Panc1 (cell line): ENCODE measurements at regions not wholly inside any gene's neighbourhood (a gene's known extent, or its start where the extent isn't known, plus 50 kb on each side); places are given as distances from the start of the nearest gene placed in this dataset.

Source experiments
- POLR2AphosphoS5 ChIP-seq: IDR thresholded peaks from 2 replicates; pipeline ENCODE4 v1.6.1; 2012; ENCODE audit warnings: mild to moderate bottlenecking, low read depth, low read length, moderate library complexity
- TCF7L2 ChIP-seq: IDR thresholded peaks from 2 replicates; pipeline ENCODE4 v1.6.1; 2011; ENCODE audit warnings: mild to moderate bottlenecking, low read depth, low read length, inconsistent platforms
- TF ChIP-seq, protein P1 (sequence below): fragments of 450-650 bp; IDR thresholded peaks from 2 replicates; pipeline ENCODE4 v1.5.1; 2017; ENCODE audit warnings: mild to moderate bottlenecking
- TF ChIP-seq, protein P2 (sequence below), 2 experiments: IDR thresholded peaks; 2 replicates each; pipeline ENCODE4 v1.6.1; 2011 to 2012; ENCODE audit warnings: low read depth in 2 of 2, control low read depth in 1 of 2, low read length in 1 of 2, mild to moderate bottlenecking in 1 of 2, moderate library complexity in 1 of 2; ENCODE audit not compliant: insufficient read depth in 1 of 2

DNA sequence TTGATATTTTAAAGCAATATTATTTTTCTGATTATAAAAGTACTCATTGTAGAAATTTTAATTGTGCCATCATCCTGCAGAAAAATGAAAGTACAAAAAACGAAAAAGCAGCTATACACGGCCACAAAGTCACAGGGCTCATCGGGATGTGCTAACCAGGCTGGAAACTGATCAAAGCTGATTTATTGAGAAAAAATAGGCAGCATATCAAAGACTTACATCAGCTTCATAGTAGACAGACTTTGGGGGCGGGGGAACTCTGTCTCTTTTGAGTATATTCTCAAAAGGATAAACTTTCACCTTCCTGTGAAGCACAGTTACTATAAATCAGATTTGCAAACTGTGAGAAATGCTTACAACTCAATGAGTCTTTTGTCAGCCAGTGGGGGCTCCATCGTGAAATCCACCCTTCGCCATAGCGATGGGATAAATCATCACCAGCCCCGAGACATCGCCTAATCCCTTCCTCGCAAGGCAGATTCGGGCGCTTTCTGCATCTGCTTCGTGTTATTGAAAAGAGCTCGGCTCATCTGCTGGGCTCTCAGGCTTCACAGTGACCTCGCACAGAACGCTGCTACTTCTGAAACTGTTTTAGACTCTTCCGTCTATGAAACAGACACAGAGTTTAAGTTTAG lies 69.2 kb upstream of the ERG start:
- TF ChIP-seq, protein P1, sequence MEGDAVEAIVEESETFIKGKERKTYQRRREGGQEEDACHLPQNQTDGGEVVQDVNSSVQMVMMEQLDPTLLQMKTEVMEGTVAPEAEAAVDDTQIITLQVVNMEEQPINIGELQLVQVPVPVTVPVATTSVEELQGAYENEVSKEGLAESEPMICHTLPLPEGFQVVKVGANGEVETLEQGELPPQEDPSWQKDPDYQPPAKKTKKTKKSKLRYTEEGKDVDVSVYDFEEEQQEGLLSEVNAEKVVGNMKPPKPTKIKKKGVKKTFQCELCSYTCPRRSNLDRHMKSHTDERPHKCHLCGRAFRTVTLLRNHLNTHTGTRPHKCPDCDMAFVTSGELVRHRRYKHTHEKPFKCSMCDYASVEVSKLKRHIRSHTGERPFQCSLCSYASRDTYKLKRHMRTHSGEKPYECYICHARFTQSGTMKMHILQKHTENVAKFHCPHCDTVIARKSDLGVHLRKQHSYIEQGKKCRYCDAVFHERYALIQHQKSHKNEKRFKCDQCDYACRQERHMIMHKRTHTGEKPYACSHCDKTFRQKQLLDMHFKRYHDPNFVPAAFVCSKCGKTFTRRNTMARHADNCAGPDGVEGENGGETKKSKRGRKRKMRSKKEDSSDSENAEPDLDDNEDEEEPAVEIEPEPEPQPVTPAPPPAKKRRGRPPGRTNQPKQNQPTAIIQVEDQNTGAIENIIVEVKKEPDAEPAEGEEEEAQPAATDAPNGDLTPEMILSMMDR: no peak
- TF ChIP-seq, protein P2, sequence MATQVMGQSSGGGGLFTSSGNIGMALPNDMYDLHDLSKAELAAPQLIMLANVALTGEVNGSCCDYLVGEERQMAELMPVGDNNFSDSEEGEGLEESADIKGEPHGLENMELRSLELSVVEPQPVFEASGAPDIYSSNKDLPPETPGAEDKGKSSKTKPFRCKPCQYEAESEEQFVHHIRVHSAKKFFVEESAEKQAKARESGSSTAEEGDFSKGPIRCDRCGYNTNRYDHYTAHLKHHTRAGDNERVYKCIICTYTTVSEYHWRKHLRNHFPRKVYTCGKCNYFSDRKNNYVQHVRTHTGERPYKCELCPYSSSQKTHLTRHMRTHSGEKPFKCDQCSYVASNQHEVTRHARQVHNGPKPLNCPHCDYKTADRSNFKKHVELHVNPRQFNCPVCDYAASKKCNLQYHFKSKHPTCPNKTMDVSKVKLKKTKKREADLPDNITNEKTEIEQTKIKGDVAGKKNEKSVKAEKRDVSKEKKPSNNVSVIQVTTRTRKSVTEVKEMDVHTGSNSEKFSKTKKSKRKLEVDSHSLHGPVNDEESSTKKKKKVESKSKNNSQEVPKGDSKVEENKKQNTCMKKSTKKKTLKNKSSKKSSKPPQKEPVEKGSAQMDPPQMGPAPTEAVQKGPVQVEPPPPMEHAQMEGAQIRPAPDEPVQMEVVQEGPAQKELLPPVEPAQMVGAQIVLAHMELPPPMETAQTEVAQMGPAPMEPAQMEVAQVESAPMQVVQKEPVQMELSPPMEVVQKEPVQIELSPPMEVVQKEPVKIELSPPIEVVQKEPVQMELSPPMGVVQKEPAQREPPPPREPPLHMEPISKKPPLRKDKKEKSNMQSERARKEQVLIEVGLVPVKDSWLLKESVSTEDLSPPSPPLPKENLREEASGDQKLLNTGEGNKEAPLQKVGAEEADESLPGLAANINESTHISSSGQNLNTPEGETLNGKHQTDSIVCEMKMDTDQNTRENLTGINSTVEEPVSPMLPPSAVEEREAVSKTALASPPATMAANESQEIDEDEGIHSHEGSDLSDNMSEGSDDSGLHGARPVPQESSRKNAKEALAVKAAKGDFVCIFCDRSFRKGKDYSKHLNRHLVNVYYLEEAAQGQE (IDR thresholded peaks at IDR 0.05; ENCODE audit: insufficient read depth in 1 of 2, low read depth in 2 of 2, low read length in 1 of 2): no peak
- TF ChIP-seq POLR2AphosphoS5: no peak
- no peak for TF ChIP-seq TCF7L2
